ENCODE measurements at regions not wholly inside any gene's neighbourhood (a gene's known extent, or its start where the extent isn't known, plus 50 kb on each side); places are given as distances from the start of the nearest gene placed in this dataset.

- no peak for TF ChIP-seq POLR2A (IDR thresholded peaks at IDR 0.05; ENCODE audit: low read depth, low read length)
- TF ChIP-seq CTCF (conservative IDR thresholded peaks at IDR 0.05; ENCODE audit: low read depth, low read length) = no peak
- TF ChIP-seq MAZ (IDR thresholded peaks at IDR 0.05; ENCODE audit: borderline replicate concordance, low read depth, low read length) = no peak
- no peak for TF ChIP-seq USF2 (IDR thresholded peaks at IDR 0.05; ENCODE audit: low read depth, low read length)
- TF ChIP-seq RAD21 (IDR thresholded peaks at IDR 0.05; ENCODE audit: low read length) = no peak
- no peak for TF ChIP-seq SMC3 (IDR thresholded peaks at IDR 0.05; ENCODE audit: low read depth, low read length)
- TF ChIP-seq MAFK (IDR thresholded peaks at IDR 0.05; ENCODE audit: low read depth, low read length) = no peak
- TF ChIP-seq RFX5 (IDR thresholded peaks at IDR 0.05; ENCODE audit: low read depth, low read length) = no peak
These were observed 609.1 kb upstream of the BCHE start for GRCh38 chr3:166446291-166446690.

Data from IMR-90 (cell line).